ENCODE measurements at regions not wholly inside any gene's neighbourhood (a gene's known extent, or its start where the extent isn't known, plus 50 kb on each side); places are given as distances from the start of the nearest gene placed in this dataset.

GRCh38 chr12:115051378-115051777, 367.4 kb upstream of the TBX3 start:
- TF ChIP-seq CTCF (IDR thresholded peaks at IDR 0.05) (no peak), POLR2A (IDR thresholded peaks at IDR 0.05) (no peak)
